ENCODE measurements at regions not wholly inside any gene's neighbourhood (a gene's known extent, or its start where the extent isn't known, plus 50 kb on each side); places are given as distances from the start of the nearest gene placed in this dataset.

GRCh38 chr9:115665519-115665918 lies 488.1 kb upstream of the PAPPA start:
- H3K9ac ChIP-seq (ENCODE audit: low read length), result no peak overlapping the region
- no peaks in the 10 kb centered on the region for H3F3A ChIP-seq (ENCODE audit: insufficient read depth, low read length)
- no peak overlapping the region for H3K27ac ChIP-seq (ENCODE audit: low read length)
- no peaks in the 10 kb centered on the region for H3K4me1 ChIP-seq (ENCODE audit: low read length)
- H3K9me3 ChIP-seq (replicated peaks; ENCODE audit: insufficient read depth, low read length), result no peaks in the 10 kb centered on the region
- TF ChIP-seq EZH2phosphoT487 (IDR thresholded peaks at IDR 0.05; ENCODE audit: low read length) (no peak), EZH2 (optimal IDR thresholded peaks at IDR 0.05; ENCODE audit: low read depth, low read length) (no peak), CTCF (IDR thresholded peaks at IDR 0.05; ENCODE audit: low read length) (no peak)
- H2AFZ ChIP-seq (ENCODE audit: low read length), result no peak overlapping the region
- H3K79me2 ChIP-seq (ENCODE audit: low read length), result no peaks in the 10 kb centered on the region
- DNase-seq, result no peak
- no peaks in the 10 kb centered on the region for H3K36me3 ChIP-seq (replicated peaks; ENCODE audit: insufficient read depth, low read length)
- no peak overlapping the region for H3K4me2 ChIP-seq (ENCODE audit: low read depth, low read length)
- H3K27me3 ChIP-seq (replicated peaks; ENCODE audit: insufficient read depth, low read length), result no peaks in the 10 kb centered on the region
- H3K9me2 ChIP-seq (replicated peaks; ENCODE audit: insufficient read depth, low read length), result no peaks in the 10 kb centered on the region
- no peaks in the 10 kb centered on the region for H4K20me1 ChIP-seq (ENCODE audit: insufficient read depth, low read length)
- no peak overlapping the region for H3K4me3 ChIP-seq (ENCODE audit: low read length)

GRCh38 chr9:115668521-115668920 lies 485.1 kb upstream of the PAPPA start:
- Histone ChIP-seq H3K36me3 (replicated peaks; ENCODE audit: insufficient read depth, low read length) (no peaks in the 10 kb centered on the region), H3K9ac (ENCODE audit: low read length) (no peak overlapping the region), H3K27me3 (replicated peaks; ENCODE audit: insufficient read depth, low read length) (no peaks in the 10 kb centered on the region), H2AFZ (ENCODE audit: low read length) (no peak overlapping the region), H3K79me2 (ENCODE audit: low read length) (no peaks in the 10 kb centered on the region), H3K4me2 (ENCODE audit: low read depth, low read length) (no peak overlapping the region), H3F3A (ENCODE audit: insufficient read depth, low read length) (no peaks in the 10 kb centered on the region), H3K9me3 (replicated peaks; ENCODE audit: insufficient read depth, low read length) (no peaks in the 10 kb centered on the region), H3K4me3 (ENCODE audit: low read length) (no peak overlapping the region), H3K9me2 (replicated peaks; ENCODE audit: insufficient read depth, low read length) (no peaks in the 10 kb centered on the region), H3K4me1 (ENCODE audit: low read length) (no peaks in the 10 kb centered on the region), H4K20me1 (ENCODE audit: insufficient read depth, low read length) (no peaks in the 10 kb centered on the region), H3K27ac (ENCODE audit: low read length) (no peak overlapping the region)
- no peak for DNase-seq
- no peak for TF ChIP-seq EZH2 (optimal IDR thresholded peaks at IDR 0.05; ENCODE audit: low read depth, low read length)
- no peak for TF ChIP-seq CTCF (IDR thresholded peaks at IDR 0.05; ENCODE audit: low read length)
- no peak for TF ChIP-seq EZH2phosphoT487 (IDR thresholded peaks at IDR 0.05; ENCODE audit: low read length)

GRCh38 chr9:115671236-115671962 lies 482.2 kb upstream of the PAPPA start:
- H3K27ac ChIP-seq (ENCODE audit: low read length), result no peak overlapping the region
- no peaks in the 10 kb centered on the region for H3K4me1 ChIP-seq (ENCODE audit: low read length)
- H3K9me3 ChIP-seq (replicated peaks; ENCODE audit: insufficient read depth, low read length), result no peaks in the 10 kb centered on the region
- no peaks in the 10 kb centered on the region for H3F3A ChIP-seq (ENCODE audit: insufficient read depth, low read length)
- no peaks in the 10 kb centered on the region for H3K27me3 ChIP-seq (replicated peaks; ENCODE audit: insufficient read depth, low read length)
- no peaks in the 10 kb centered on the region for H3K36me3 ChIP-seq (replicated peaks; ENCODE audit: insufficient read depth, low read length)
- DNase-seq, result no peak
- H4K20me1 ChIP-seq (ENCODE audit: insufficient read depth, low read length), result no peaks in the 10 kb centered on the region
- no peaks in the 10 kb centered on the region for H3K9me2 ChIP-seq (replicated peaks; ENCODE audit: insufficient read depth, low read length)
- H3K9ac ChIP-seq (ENCODE audit: low read length), result no peak overlapping the region
- no peak overlapping the region for H3K4me3 ChIP-seq (ENCODE audit: low read length)
- no peak overlapping the region for H3K4me2 ChIP-seq (ENCODE audit: low read depth, low read length)
- H2AFZ ChIP-seq (ENCODE audit: low read length), result no peak overlapping the region
- no peaks in the 10 kb centered on the region for H3K79me2 ChIP-seq (ENCODE audit: low read length)
- TF ChIP-seq CTCF (IDR thresholded peaks at IDR 0.05; ENCODE audit: low read length), result no peak
